Hematopoietic multipotent progenitor cell treated with erythropoietin and hydrocortisone succinate and interleukin-3 and kit ligand, for 15 days (in vitro differentiated cells): ENCODE measurements at regions not wholly inside any gene's neighbourhood (a gene's known extent, or its start where the extent isn't known, plus 50 kb on each side); places are given as distances from the start of the nearest gene placed in this dataset.

Experiments
- DNase-seq: peaks from one replicate; pipeline ENCODE4 v3.0.0-alpha.2; 2015; ENCODE audit warnings: low spot score

- DNase-seq, result peak; percentile 63
Measured at GRCh38 chr12:65556676-65557437, 267.4 kb upstream of the HMGA2 start.

DNA sequence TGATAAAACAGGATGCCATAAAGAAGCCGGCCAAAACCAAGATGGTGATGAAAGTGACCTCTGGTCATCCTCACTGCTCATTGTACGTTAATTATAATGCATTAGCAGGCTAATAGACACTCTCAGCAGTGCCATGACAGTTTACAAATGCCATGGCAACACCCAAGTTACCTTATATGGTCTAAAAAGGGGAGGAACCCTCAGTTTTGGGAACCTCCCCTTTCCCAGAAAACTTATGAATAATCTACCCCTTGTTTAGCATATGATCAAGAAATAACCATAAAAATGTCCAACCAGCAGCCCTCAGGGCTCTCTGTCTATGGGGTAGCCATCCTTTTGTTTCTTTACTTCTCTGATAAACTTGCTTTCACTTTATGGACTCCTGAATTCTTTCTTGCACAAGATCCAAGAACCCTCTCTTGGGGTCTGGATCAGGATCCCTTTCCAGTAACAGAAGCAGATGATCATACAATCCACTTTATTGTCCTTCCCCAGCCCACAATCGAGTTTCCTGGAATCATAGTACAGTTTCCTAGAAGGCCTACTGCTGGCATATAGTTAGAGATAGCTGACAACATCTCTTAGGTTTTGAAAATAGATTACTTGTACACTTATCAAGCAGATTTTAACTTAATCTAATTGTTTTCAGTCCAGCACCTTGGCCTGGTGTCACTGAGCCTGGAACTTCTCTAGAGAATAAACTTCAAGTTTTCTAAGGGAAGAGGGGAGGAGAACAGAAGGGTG is 266.7 kb upstream of the HMGA2 start:
- peak; percentile 5 for DNase-seq

DNA sequence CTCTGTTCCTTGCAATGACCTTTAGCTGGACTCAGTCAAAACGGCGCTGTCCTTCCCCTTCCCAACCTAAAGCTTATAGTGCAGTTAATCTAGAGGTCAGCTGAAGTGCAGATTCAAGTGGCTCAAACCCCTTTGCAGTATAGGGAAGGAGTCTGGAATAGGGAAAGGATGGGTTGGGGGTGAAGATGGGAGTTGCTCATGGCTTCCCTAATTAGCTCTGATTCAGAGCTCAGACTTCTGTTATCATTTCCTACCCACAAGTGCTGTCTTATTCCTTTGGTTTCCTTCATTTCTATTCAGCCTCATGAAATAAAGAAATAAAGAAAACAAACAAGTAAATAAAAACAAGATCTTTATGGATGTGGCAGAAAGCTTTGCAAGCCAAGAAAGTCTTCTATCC is 264.0 kb upstream of the HMGA2 start:
- DNase-seq, result no peak

- no peak for DNase-seq
Measured at GRCh38 chr12:65561798-65562382, 262.4 kb upstream of the HMGA2 start.

DNA sequence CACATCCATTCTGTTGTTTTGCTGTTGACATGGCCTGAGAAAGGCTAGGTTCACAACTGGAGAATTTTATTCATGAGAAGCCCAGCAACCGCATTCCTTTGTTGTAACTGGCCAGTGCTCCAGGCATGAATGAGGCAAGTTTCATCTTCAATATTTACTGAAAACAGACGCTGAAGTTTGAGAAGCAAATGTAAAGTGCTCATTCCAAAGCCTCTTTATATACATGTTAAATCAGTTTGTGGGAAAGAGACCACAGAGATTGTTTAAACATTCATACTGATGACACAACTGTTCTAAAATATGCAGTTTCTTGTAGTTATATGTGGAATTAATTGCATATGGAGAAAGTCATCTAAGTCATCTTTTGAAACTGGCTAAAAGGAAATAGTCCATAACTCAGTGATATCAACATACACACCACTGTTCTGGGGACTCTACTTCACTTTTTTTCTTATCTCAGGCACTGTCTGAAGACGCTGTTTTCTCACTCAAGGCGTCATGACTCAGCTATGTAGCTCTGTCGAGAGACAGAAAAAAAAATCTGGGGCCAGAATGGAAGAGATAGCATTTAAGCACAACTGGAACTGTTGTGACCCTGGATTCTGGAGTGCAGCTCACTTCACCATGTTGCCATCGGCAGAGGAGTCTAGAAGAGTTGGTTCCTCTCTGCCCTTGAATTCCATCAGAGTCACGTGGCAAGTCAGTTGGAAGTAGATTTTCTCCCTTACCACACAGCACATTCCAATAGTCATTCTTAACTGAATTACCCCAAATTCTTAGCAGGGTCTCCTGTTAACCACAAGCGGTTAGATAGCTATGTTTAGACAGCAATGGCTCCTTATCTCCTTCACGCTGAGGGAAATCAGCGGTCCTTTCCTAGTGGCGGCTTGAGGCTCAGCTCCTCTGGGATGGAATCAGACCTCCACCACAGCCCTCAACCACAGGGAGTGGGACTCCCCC is 258.4 kb upstream of the HMGA2 start:
- DNase-seq, result no peak

DNA sequence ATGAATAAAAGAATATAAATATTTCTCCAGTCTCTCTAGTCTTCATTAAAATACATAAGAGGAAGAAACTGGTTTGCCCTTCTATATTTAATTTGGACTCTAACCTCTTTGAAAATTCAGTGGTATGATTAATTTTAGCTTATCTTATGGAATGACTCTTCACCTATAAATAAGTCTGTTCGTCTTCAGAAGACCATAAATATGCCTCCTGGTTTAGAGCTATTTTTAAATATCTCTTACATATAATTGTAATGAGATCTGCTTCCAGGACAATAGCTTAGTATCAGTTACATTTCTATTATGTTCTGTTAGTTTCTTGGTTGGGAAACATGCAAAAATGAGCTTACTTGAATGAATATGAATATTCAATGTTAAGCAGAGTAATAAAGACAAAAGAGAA is 257.5 kb upstream of the HMGA2 start:
- no peak for DNase-seq

- no peak for DNase-seq
Measured at GRCh38 chr12:65567820-65568219, 256.5 kb upstream of the HMGA2 start.

GRCh38 chr12:65568517-65568916 is 255.8 kb upstream of the HMGA2 start:
- DNase-seq, result no peak

DNA sequence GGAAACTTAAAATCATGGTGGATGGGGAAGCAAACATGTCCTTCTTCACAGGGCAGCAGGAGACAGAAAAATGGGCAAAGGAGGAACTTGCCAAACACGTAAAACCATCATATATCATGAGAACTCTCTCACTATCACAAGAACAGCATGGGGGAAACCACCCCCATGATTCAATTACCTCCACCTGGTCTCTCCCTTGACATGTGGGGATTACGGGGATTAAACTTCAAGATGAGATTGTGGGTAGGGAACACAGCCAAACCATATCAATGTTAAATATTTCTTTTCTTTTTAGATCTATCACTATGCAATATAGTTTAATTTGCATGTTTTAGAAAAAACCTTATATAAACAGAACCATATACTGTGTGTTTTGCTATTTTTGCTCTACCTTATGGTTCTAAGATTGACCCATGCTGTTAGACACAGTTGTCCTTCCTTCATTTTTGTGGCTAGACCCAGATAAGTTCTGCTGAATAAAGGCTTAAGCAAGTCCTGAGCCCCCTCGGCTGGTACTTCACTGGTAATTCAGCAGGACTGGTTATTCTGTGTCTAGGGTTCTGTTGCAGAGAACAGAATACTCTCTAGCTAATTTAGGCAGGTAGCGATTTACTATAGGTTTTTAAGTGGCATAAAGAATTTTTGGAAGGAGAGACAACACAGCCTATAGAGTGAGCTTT is 253.7 kb upstream of the HMGA2 start:
- DNase-seq, result no peak

GRCh38 chr12:65574867-65575266 is 249.4 kb upstream of the HMGA2 start:
- DNase-seq, result no peak

DNA sequence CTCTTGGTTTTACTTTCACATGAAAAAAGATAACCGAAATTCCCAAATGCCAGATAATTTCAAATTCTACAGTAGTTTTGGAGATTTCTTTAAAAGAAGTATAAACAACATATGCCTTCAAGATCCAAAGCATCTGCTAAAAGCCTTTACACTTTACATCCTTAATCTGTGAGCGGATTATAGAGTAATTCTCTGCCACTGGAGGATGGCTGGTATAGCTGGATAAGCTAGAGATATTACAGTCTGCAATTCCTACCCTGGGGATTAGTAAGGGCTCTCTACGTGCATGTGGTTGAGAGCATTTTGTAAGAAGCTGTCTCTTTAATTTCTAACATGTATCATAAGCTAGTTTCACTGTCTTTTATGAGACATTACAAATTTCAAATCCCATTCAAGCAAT is 240.3 kb upstream of the HMGA2 start:
- DNase-seq, result no peak

- DNase-seq, result no peak
Measured at GRCh38 chr12:65585648-65586602, 238.4 kb upstream of the HMGA2 start.

DNA sequence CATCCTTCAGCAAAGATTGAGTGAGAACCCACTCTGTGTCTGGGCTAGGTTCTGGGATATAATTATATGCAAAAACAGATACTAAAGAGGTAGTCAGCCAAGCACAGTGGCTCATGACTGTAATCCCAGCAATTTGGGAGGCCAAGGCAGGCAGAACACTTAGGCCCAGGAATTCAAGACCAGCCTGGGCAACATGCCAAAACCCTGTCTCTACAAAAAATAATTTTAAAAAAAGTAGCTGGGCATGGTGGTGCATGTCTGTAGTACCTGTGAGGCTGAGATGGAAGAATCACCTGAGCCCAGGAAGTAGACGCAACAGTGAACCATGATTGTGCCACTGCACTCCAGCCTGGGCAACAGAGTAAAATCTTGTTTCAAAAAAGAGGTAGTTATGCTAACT is 237.5 kb upstream of the HMGA2 start:
- no peak for DNase-seq

DNA sequence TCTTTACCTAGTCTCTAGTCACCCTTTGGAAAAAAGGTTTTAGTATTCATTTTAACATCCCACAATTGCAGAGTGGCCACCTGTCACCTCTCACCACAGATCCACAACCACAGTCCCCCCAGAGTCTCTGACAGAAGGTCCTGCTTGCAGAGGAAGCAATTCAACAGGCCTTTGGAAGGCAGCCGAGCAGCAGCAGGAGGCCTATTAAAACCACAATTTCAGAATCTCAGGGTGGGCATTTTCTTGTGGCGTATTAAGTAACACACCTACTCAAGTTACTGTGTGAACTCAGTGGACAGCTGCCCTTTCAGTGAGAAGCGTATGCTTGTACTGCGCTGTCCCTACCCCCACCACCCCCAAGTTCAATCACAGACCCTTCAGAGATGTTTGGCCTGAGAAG is 234.0 kb upstream of the HMGA2 start:
- no peak for DNase-seq

DNA sequence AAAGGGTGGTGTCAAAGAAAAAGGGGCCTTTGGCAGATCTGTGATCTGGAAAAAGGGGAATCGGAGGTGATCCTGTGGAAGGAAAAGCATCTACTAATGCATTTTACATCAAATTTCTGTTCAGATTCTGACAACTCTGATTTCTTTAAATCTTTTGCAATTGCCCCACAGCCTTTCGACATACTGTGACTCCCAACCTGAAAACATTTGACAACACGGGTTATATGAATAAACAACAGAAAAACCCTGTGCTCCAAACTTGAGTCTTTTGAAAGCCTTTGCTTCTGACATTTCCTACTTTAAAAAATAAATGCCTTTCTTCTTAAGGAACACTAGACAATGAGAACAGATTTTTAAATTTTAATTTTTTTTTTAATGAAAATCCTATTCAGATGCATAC is 231.9 kb upstream of the HMGA2 start:
- DNase-seq, result no peak

GRCh38 chr12:65593239-65593701 is 231.0 kb upstream of the HMGA2 start:
- no peak for DNase-seq

DNA sequence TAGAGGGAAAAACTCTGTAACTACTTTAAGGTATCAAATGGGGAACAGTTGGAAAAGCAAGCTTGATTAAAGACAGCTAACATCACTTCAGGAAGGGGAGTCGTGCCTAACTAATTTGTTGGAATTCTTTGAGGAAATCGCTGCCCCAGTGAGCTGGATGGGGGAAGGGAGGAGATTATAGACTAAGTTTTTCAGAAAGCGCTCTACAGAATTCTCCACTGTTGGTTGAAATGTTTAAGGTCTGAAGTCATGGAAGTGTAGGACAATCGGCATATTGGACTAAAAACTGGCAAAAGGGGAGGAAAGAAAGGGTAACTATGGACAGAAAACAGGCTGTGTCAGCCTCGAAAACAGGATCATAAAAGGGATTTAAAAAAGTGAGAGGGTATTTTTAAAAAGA is 229.9 kb upstream of the HMGA2 start:
- DNase-seq, result no peak

GRCh38 chr12:65595016-65595560 is 229.2 kb upstream of the HMGA2 start:
- no peak for DNase-seq

- DNase-seq, result no peak
Measured at GRCh38 chr12:65596514-65597091, 227.7 kb upstream of the HMGA2 start.

- DNase-seq, result no peak
Measured at GRCh38 chr12:65597527-65597926, 226.8 kb upstream of the HMGA2 start.
